KMS-11 (cell line): ENCODE measurements at regions not wholly inside any gene's neighbourhood (a gene's known extent, or its start where the extent isn't known, plus 50 kb on each side); places are given as distances from the start of the nearest gene placed in this dataset.

ENCODE experiments used
- H2AFZ ChIP-seq: fragments of 200-600 bp; sonication (generic); 2 replicates; pipeline ENCODE4 v1.6.1; 2016; ENCODE audit warnings: antibody characterized with exemption, mixed run types, low read depth
- H3K27ac ChIP-seq: fragments of 200-600 bp; sonication (generic); 2 replicates; pipeline ENCODE4 v1.6.1; 2016; ENCODE audit warnings: mild to moderate bottlenecking, mixed run types
- H3K27me3 ChIP-seq: fragments of 200-600 bp; sonication (generic); 2 replicates; pipeline ENCODE4 v1.6.1; 2017; ENCODE audit warnings: mild to moderate bottlenecking, low read depth, mixed run types, moderate library complexity; ENCODE audit not compliant: insufficient read depth
- H3K36me3 ChIP-seq: fragments of 200-600 bp; sonication (generic); 2 replicates; pipeline ENCODE4 v1.6.1; 2017; ENCODE audit warnings: mild to moderate bottlenecking, mixed run types; ENCODE audit not compliant: insufficient read depth
- H3K4me1 ChIP-seq: fragments of 200-600 bp; sonication (generic); 2 replicates; pipeline ENCODE4 v1.6.1; 2016; ENCODE audit warnings: mild to moderate bottlenecking, low read depth, mixed run types; ENCODE audit not compliant: poor library complexity, severe bottlenecking
- H3K4me2 ChIP-seq: fragments of 200-600 bp; sonication (generic); 2 replicates; pipeline ENCODE4 v1.7.0; 2016; ENCODE audit warnings: mild to moderate bottlenecking, mixed run types
- H3K4me3 ChIP-seq: fragments of 200-600 bp; sonication (generic); IDR thresholded peaks from 2 replicates; pipeline ENCODE4 v1.6.1; 2017; ENCODE audit warnings: low read depth, low read length, mixed read lengths; ENCODE audit not compliant: insufficient read depth
- H3K79me2 ChIP-seq: fragments of 200-600 bp; sonication (generic); 2 replicates; pipeline ENCODE4 v1.6.1; 2016; ENCODE audit warnings: low read depth, mixed run types; ENCODE audit not compliant: insufficient read depth
- H3K9ac ChIP-seq: fragments of 200-600 bp; sonication (generic); 2 replicates; pipeline ENCODE4 v1.6.1; 2016; ENCODE audit warnings: mild to moderate bottlenecking, mixed run types
- H4K20me1 ChIP-seq: fragments of 200-600 bp; sonication (generic); 2 replicates; pipeline ENCODE4 v1.6.1; 2016; ENCODE audit warnings: mild to moderate bottlenecking, mixed run types; ENCODE audit not compliant: insufficient read depth
- CTCF ChIP-seq: fragments of 200-600 bp; sonication (generic); conservative IDR thresholded peaks from 2 replicates; pipeline ENCODE4 v1.6.1; 2017; ENCODE audit warnings: low read depth, mild to moderate bottlenecking, antibody characterized with exemption, low read length, moderate library complexity, mixed read lengths

- no peaks in the 10 kb centered on the region for H3K27me3 ChIP-seq
- H4K20me1 ChIP-seq: no peaks in the 10 kb centered on the region
- H3K79me2 ChIP-seq: no peaks in the 10 kb centered on the region
- no peak overlapping the region for H3K4me2 ChIP-seq
- H3K4me3 ChIP-seq: no peak overlapping the region
- no peak overlapping the region for H2AFZ ChIP-seq
- no peaks in the 10 kb centered on the region for H3K36me3 ChIP-seq
- no peak overlapping the region for H3K9ac ChIP-seq
- no peak for TF ChIP-seq CTCF
- no peak overlapping the region for H3K27ac ChIP-seq
- no peaks in the 10 kb centered on the region for H3K4me1 ChIP-seq
Measured at GRCh38 chr3:107130089-107130700, 247.0 kb upstream of the CCDC54 start.

- H2AFZ ChIP-seq: no peak overlapping the region
- TF ChIP-seq CTCF: no peak
- no peak overlapping the region for H3K4me2 ChIP-seq
- H3K4me3 ChIP-seq: no peak overlapping the region
- no peak overlapping the region for H3K9ac ChIP-seq
- H3K27me3 ChIP-seq: no peaks in the 10 kb centered on the region
- H4K20me1 ChIP-seq: no peaks in the 10 kb centered on the region
- H3K36me3 ChIP-seq: no peaks in the 10 kb centered on the region
- H3K4me1 ChIP-seq: no peaks in the 10 kb centered on the region
- H3K79me2 ChIP-seq: no peaks in the 10 kb centered on the region
- no peak overlapping the region for H3K27ac ChIP-seq
Measured at GRCh38 chr3:107132674-107133073, 244.6 kb upstream of the CCDC54 start.

- Histone ChIP-seq H3K36me3 (no peaks in the 10 kb centered on the region), H3K79me2 (no peaks in the 10 kb centered on the region), H3K4me2 (no peak overlapping the region), H3K4me1 (no peaks in the 10 kb centered on the region), H3K27me3 (no peaks in the 10 kb centered on the region), H3K4me3 (no peak overlapping the region), H3K27ac (no peak overlapping the region), H2AFZ (no peak overlapping the region), H3K9ac (no peak overlapping the region), H4K20me1 (no peaks in the 10 kb centered on the region)
- no peak for TF ChIP-seq CTCF
Measured at GRCh38 chr3:107133891-107134290, 243.3 kb upstream of the CCDC54 start.

- Histone ChIP-seq H3K27me3 (no peaks in the 10 kb centered on the region), H3K4me3 (no peak overlapping the region), H4K20me1 (no peaks in the 10 kb centered on the region), H2AFZ (no peak overlapping the region), H3K4me1 (peaks cover 12% of the 10 kb centered on the region), H3K79me2 (no peaks in the 10 kb centered on the region), H3K27ac (no peak overlapping the region), H3K36me3 (no peaks in the 10 kb centered on the region), H3K9ac (no peak overlapping the region), H3K4me2 (no peak overlapping the region)
- TF ChIP-seq CTCF: no peak
Measured at GRCh38 chr3:107142171-107142570, 235.1 kb upstream of the CCDC54 start.
